Endometrial microvascular endothelial cells (primary cell): ENCODE measurements at regions not wholly inside any gene's neighbourhood (a gene's known extent, or its start where the extent isn't known, plus 50 kb on each side); places are given as distances from the start of the nearest gene placed in this dataset.

Experiments
- in situ Hi-C: cut with HindIII; loops from 2 replicates; pipeline ENCODE4 v1.10.0; 2017; ENCODE audit warnings: low sequenced_read_pairs, low pct_unique_long_range_greater_than_20kb; ENCODE audit errors: inconsistent ontology term

GRCh38 chr13:70874636-70875035 lies 766.4 kb upstream of the KLHL1 start:
- in situ Hi-C loops, result no loop called here

DNA sequence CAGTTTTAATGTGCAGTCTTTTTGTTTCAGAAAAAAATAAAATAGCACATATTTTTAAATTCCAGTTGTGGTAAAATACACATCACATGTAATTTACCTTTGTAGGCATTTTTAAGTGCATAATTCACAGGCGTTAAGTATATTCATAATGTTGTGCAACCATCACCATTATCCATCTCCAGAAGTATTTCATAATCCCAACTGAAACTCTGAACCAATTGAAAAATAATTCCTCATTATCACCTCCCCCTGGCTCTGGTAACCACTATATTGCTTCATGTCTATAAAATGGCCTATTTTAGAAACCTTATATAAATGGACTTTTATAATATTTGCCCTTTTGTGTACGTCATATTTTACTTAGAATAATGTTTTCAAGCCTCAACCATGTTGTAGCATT lies 756.5 kb upstream of the KLHL1 start:
- in situ Hi-C loops, result no loop called here

DNA sequence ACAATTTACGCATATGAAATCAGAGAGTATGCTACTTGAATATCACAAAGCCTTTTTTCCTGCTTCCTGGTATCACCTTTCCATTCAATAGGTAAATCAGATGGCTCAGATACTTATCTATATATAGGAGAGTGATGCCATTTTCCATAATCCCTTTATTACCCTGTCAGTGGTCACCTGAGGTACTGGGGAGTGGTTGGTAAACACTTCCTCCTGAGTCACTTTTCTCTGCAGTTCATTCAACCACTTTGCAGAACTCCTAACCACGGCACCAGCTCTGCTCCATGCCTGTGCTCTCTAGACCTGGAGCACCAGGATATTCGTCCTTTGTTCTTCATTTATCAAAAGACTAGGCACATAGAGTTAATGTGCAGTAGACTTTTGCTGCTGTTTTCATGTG lies 748.5 kb upstream of the KLHL1 start:
- in situ Hi-C loops, result no loop called here

DNA sequence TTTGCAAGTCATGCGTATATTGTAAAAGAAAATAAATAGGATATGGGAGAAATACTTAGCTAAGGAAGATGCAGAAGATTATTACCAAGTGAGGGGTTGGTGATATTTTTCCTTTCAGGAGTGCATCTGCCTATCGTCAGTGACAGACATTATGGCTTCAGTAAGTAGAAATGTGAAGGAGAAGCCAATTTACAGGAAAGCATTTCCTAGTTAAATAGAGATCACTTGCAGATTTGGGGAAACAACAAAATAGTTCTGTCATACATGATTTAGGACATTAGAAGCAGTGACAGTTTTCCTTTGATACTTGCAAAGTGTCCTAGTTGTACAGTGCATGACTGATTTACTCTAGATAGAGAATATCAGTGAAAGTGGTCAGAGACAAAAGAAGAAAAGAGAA lies 747.8 kb upstream of the KLHL1 start:
- in situ Hi-C loops, result no loop called here

- in situ Hi-C loops, result no loop called here
Observed at GRCh38 chr13:70849222-70849621, 741.0 kb upstream of the KLHL1 start.

DNA sequence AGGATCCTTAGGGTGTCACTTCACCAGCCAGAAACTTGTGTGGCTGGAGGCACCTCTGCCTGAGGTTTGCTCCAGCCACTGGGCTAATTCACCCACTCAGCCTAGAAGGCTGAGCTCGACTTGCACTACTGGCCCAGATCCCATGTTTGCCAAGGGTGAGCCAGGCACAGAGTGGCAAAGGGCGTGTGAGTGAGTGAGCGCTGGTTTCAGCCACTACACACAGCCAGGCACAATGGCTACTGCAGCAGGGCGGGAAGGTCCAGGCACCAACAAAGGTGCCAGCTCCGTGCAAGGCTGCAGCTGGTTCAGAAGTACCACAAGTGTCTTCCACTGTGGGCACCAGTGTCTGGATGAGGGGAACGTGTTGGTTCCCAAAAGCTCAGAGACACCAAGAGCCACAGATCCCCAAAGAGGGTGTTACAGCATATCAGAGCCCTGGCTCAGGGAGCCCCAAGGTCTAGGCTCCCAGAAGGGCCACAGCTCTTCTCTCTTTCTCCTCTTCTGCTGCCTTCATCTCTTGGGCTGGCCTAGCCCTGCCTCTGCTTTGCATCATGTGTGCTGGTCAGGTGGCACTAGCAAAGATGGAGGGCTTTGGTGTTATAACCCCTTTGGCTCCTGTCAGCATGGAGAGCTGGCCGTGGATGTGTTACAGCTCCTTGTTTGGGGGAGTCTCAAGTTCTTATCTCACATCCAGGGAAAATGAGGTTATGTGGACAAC lies 736.3 kb upstream of the KLHL1 start:
- in situ Hi-C loops, result no loop called here

GRCh38 chr13:70842062-70842644 lies 733.9 kb upstream of the KLHL1 start:
- in situ Hi-C loops, result no loop called here

DNA sequence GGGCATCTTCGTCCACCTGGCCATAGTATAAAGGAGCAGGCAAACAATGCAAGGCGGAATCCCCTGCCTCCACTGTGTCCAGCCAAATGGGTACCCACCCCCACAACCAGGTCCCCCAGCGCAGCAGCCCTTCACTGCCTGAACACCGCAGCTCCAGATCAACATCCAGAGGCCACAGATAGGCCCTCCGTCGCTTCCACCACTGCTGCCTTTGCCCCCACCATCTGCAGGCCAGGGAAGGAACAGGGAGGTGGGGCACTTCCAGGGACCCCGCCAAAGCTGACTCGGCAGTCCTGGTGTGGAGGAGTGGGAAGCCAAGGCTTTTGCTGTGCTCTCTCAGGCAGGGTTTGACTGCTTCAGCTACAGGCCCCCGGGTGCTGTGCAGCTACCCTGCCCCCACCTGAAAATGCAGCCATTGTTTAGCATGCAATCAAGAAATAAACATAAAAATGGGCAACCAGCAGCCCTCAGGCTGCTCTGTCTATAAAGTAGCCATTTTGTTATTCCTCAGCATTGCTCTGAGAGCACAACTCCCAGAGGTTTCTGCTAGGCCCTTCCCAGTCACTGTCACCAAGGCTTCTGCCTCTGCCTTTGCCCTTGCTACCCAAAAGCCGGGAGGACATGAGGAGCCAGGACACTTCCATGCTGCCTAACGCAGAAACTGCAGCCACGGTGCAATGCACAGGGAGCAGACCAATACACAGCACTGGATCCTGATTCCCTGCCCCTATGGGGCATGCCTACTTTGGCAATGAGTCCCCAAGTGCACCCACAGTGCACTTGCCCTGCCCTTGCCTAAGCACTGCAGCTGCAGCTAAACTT lies 733.2 kb upstream of the KLHL1 start:
- in situ Hi-C loops, result no loop called here

GRCh38 chr13:70835371-70835770 lies 727.1 kb upstream of the KLHL1 start:
- in situ Hi-C loops, result no loop called here

DNA sequence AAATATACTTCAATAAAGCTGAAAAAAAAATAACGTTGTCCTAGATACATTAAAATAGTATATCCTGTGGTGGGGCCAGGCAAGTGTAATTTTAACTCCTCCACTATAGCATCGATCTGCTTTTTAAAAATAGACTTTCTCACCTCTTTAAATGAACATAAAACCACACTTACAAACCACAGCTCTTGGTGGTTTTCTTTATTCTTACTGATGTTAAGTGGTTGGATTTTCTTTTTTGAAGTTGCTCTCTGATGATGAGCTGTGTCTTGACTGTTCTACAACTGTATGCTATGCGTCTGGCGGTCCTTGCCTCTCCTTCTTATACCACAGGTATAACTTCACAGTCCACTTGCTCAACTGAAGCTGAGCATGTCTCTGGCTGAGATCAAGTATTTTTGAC lies 721.5 kb upstream of the KLHL1 start:
- in situ Hi-C loops, result no loop called here

GRCh38 chr13:70817576-70817975 lies 709.3 kb upstream of the KLHL1 start:
- in situ Hi-C loops, result no loop called here

DNA sequence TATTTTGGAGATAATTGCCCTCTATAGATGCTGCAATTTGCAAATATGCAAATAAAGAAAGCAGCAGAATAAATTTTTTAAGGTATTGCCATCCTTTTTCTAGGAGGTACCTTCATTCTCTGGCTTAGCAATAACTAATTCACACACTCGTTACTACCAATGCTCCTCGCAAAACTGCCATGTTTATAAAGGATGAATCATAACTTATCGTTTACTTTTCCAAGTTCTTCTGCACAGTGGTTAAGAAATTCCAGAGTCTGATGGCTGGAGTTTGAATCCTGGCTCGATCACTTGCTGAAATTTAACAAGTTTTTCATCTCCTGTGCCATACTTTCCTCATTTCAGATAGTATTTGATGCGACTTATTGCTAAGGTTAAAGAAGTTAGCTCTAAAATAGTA lies 708.6 kb upstream of the KLHL1 start:
- in situ Hi-C loops, result no loop called here

DNA sequence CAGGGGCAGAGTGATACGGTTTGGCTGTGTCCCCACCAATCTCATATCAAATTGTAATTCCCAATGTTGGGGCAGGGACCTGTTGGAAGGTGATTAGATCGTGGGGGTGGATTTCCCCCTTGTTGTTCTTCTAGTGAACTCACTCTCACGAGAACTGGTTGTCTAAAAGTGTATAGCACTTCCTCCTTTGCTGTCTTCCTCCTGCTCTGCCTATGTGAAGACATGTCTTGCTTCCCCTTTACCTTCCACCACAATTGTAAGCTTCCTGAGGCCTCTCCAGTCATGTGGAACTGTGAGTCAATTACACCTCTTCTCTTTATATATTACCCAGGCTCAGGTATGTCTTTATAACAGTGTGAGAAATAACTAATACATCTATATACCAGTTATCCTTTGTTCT lies 706.4 kb upstream of the KLHL1 start:
- in situ Hi-C loops, result no loop called here

- in situ Hi-C loops, result no loop called here
Observed at GRCh38 chr13:70812481-70812880, 704.2 kb upstream of the KLHL1 start.

DNA sequence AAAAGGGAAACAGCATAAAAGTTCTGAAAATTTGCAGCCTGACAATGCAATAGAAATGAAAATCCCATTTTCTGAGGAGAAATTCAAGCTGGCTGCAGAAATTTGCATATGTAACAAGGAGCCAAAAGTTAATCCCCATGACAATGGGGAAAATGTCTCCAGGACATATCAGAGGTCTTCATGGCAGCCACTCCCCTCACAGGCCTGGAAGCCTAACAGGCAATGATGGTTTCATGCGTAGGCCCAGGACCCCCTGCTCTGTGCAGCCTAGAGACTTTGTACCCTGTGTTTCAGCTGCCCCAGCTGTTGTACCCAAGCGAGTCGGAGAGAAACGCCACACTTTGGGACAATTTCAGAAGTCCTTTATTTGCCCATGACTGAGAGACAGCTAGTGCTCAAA lies 701.3 kb upstream of the KLHL1 start:
- in situ Hi-C loops, result no loop called here

DNA sequence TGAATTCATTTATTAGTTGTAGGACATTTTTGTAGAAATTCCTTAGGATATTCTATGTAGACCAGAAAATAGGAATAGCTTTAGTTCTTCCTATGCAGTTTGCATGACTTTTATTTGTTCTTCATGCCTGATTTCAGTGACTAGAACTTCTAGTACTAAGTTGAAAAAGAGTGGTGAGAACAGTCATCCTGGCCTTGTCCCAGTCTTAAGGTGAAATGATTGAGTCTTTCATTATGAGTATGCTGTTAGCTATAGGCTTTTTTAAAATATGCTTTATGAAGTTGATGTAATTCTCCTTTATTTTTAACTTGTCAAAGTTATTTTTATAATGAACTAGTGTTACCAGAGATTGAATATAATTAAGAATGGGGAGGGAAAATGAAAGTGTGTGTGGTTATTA lies 690.1 kb upstream of the KLHL1 start:
- in situ Hi-C loops, result no loop called here

GRCh38 chr13:70795484-70795883 lies 687.2 kb upstream of the KLHL1 start:
- in situ Hi-C loops, result no loop called here

DNA sequence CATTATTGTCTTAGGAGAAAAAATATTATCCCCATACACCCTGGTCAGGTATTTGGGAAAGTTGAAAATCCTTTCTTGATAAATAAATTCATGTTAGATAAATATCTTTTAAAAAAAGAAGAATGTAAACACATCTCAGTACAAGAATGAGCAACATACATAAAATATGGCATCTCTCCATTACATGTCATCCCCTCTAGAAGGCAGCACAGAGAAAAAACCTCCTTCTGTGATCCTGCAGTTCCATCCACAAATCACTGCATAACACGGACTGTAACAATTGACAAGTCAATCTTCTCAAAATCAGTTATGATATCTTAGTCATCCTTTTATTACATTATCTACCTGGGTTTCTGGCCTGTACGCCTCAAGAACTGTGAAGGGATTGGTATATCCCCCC lies 683.9 kb upstream of the KLHL1 start:
- in situ Hi-C loops, result no loop called here

DNA sequence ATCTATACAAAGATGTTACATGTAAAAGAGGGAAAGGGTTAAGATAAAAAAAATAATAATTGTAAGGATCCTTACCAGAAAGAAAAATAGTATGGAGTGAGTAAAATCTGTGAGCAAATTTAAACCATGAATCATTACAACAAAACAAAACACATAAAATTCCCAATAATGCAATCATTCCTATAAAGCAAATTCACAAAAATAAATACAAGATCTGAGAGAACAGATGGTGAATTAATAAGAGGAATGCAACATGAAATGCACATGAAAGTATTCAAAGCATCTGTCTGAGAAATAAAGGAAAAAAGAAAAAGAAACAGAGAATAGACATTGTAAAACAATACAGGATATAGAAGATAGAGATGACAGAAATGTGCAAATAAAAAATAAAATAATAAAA lies 681.5 kb upstream of the KLHL1 start:
- in situ Hi-C loops, result no loop called here

DNA sequence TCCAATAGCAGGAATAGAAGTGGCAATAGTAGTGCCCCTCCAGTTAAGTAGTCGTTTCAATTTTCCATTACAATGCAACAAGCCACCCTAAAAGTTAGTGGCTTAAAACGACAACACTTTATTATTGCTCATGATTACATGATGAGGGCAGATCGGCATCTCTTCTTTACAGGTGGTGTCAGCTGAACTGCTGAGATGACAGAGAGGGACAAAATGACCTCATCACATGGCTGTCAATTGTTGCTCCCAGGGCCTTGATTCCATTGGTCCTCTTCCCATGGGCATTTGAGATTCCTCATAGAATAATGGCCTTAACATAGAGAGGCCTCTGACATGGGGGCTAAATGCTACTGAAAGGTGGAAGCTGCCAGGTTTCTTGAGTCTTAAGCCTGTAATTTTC lies 679.8 kb upstream of the KLHL1 start:
- in situ Hi-C loops, result no loop called here
